GM12878 (cell line): ENCODE measurements at regions not wholly inside any gene's neighbourhood (a gene's known extent, or its start where the extent isn't known, plus 50 kb on each side); places are given as distances from the start of the nearest gene placed in this dataset.

Source experiments
- BHLHE40 ChIP-seq, 2 experiments: fragments of 450-650 bp in 1 of 2; IDR thresholded peaks; 2 replicates each; pipeline ENCODE4 v1.6.1; 2011 to 2017; ENCODE audit warnings: low read depth in 2 of 2, borderline replicate concordance in 1 of 2, improper control_type of control experiment in 1 of 2, low read length in 1 of 2, mild to moderate bottlenecking in 1 of 2
- BRCA1 ChIP-seq: IDR thresholded peaks from 2 replicates; pipeline ENCODE4 v1.6.1; 2011; ENCODE audit warnings: low read depth, low read length, improper control_type of control experiment
- CBFB ChIP-seq: IDR thresholded peaks from 2 replicates; pipeline ENCODE4 v1.6.1; 2016; ENCODE audit warnings: antibody characterized with exemption, low read depth
- CREM ChIP-seq: IDR thresholded peaks from 2 replicates; pipeline ENCODE4 v1.6.1; 2014; ENCODE audit warnings: antibody characterized with exemption, low read depth
- GABPA ChIP-seq: IDR thresholded peaks from 2 replicates; pipeline ENCODE4 v1.6.1; 2014; ENCODE audit warnings: antibody characterized with exemption, low read depth, mild to moderate bottlenecking, inconsistent platforms
- IRF4 ChIP-seq: IDR thresholded peaks from 2 replicates; pipeline ENCODE4 v1.6.1; 2011; ENCODE audit warnings: low read depth, low read length
- JUNB ChIP-seq: IDR thresholded peaks from 2 replicates; pipeline ENCODE4 v1.6.1; 2016; ENCODE audit warnings: antibody characterized with exemption, mild to moderate bottlenecking
- MTA2 ChIP-seq: fragments of 450-650 bp; IDR thresholded peaks from 2 replicates; pipeline ENCODE4 v1.6.1; 2016; ENCODE audit warnings: low read depth, mild to moderate bottlenecking, moderate library complexity
- NR2C2 ChIP-seq: IDR thresholded peaks from 2 replicates; pipeline ENCODE4 v1.6.1; 2011; ENCODE audit warnings: borderline replicate concordance, low read depth; ENCODE audit not compliant: control insufficient read depth, insufficient read length
- PAX5 ChIP-seq: IDR thresholded peaks from 2 replicates; pipeline ENCODE4 v1.6.1; 2011; ENCODE audit warnings: low read depth, low read length, borderline replicate concordance
- RUNX3 ChIP-seq: IDR thresholded peaks from 2 replicates; pipeline ENCODE4 v1.6.1; 2012; ENCODE audit warnings: low read length, inconsistent platforms
- SKIL ChIP-seq: fragments of 450-650 bp; IDR thresholded peaks from 2 replicates; pipeline ENCODE4 v1.6.1; 2017; ENCODE audit warnings: mild to moderate bottlenecking, low read depth, inconsistent platforms; ENCODE audit not compliant: poor library complexity, severe bottlenecking
- SMARCA5 ChIP-seq: fragments of 450-650 bp; IDR thresholded peaks from 2 replicates; pipeline ENCODE4 v1.6.1; 2017; ENCODE audit warnings: mild to moderate bottlenecking
- TARDBP ChIP-seq: IDR thresholded peaks from 2 replicates; pipeline ENCODE4 v1.6.1; 2016; ENCODE audit warnings: borderline replicate concordance
- TCF12 ChIP-seq: IDR thresholded peaks from 2 replicates; pipeline ENCODE4 v1.6.1; 2011; ENCODE audit warnings: low read depth, mild to moderate bottlenecking, low read length
- USF1 ChIP-seq: IDR thresholded peaks from 2 replicates; pipeline ENCODE4 v1.6.1; 2011; ENCODE audit warnings: borderline replicate concordance, low read depth, mild to moderate bottlenecking, moderate library complexity, mixed read lengths, low read length; ENCODE audit not compliant: insufficient read depth; ENCODE audit errors: extremely low read length
- YY1 ChIP-seq: IDR thresholded peaks from 2 replicates; pipeline ENCODE4 v1.6.1; 2011; ENCODE audit warnings: low read depth, mild to moderate bottlenecking, low read length
- ZBTB40 ChIP-seq: fragments of 450-650 bp; IDR thresholded peaks from 2 replicates; pipeline ENCODE4 v1.6.1; 2016; ENCODE audit warnings: mild to moderate bottlenecking, moderate library complexity, borderline replicate concordance
- ZNF217 ChIP-seq: fragments of 450-650 bp; IDR thresholded peaks from 2 replicates; pipeline ENCODE4 v1.6.1; 2017; ENCODE audit warnings: antibody characterized with exemption, mild to moderate bottlenecking
- ZNF274 ChIP-seq: IDR thresholded peaks from one replicate; pipeline ENCODE4 v1.8.0; 2011; ENCODE audit not compliant: insufficient read length, insufficient read depth
- ZSCAN29 ChIP-seq: fragments of 450-650 bp; IDR thresholded peaks from 2 replicates; pipeline ENCODE4 v1.6.1; 2017; ENCODE audit warnings: mild to moderate bottlenecking, moderate library complexity

- TF ChIP-seq SKIL (peak; percentile 28), SMARCA5 (0 out of 2 replicates have a peak, but pooled peaks have one; percentile 31), ZNF217 (0 out of 2 replicates have a peak, but pooled peaks have one; percentile 34), ZBTB40 (peak; percentile 59; the same call in 1 of the 2 replicates), YY1 (0 out of 2 replicates have a peak, but pooled peaks have one; percentile 33), CBFB (0 out of 2 replicates have a peak, but pooled peaks have one; percentile 37), BRCA1 (no peak), NR2C2 (no peak), MTA2 (0 out of 2 replicates have a peak, but pooled peaks have one; percentile 33), USF1 (no peak), TARDBP (peak; percentile 92), RUNX3 (peak; percentile 82), TCF12 (no peak), PAX5 (no peak), JUNB (no peak), CREM (0 out of 2 replicates have a peak, but pooled peaks have one; percentile 15), BHLHE40 (IDR thresholded peaks at IDR 0.05; ENCODE audit: borderline replicate concordance in 1 of 2, low read depth in 2 of 2, low read length in 1 of 2) (peak in 1 of 2 experiments; percentile 6; a peak in 1 of 4 replicates), IRF4 (no peak), ZSCAN29 (peak; percentile 58; the same call in 1 of the 2 replicates), GABPA (peak; percentile 59; the same call in 1 of the 2 replicates), ZNF274 (no peak)
- TF ChIP-seq, all 136 proteins: peak for 18
Observed at GRCh38 chr6:28648035-28648877, 122.6 kb downstream of the GPX5 start (continued).
